GM21786 (cell line): ENCODE measurements at regions not wholly inside any gene's neighbourhood (a gene's known extent, or its start where the extent isn't known, plus 50 kb on each side); places are given as distances from the start of the nearest gene placed in this dataset.

Experiments
- ATAC-seq: cut with Tn5 transposase; IDR thresholded peaks from one replicate; pipeline ENCODE4 v1.9.1; 2021; ENCODE audit not compliant: unreplicated experiment

DNA sequence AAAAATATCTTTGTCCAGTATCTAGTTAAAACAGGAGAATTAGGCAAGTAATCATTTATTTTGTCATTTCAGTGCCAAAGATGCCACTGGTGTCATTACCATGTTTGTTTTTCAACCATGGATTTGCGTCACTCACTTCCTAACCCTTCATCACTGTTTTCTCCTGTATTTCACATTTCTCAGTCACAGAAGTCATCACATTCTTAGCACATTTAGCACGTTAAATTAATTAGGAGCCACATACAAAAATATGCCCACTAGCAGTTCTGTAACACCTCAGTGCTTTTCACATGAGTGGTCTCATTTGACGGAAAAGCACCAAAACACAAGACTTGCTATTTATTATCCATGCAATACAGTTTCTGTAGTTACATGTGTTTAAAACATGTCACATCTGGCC, 546.0 kb downstream of the METTL15 start:
- no peak for ATAC-seq

DNA sequence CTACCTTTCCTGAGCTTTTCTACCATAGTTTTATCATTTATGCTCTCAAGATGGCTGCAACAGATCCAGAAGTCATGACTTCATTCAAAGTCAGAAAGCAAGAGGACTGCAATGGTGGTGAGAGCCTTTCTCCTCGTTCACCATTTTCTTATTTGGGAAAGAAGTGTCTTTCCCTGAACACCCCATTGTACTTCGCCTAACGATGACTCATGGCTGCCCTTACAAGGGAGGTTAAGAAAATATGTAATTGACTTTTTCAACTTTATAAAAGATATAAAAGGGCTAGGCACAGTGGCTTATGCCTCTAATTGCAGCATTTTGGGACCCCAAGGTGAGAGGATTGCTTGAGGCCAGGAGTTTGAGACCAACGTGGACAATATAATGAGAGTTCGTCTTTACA, 541.7 kb downstream of the METTL15 start:
- no peak for ATAC-seq

DNA sequence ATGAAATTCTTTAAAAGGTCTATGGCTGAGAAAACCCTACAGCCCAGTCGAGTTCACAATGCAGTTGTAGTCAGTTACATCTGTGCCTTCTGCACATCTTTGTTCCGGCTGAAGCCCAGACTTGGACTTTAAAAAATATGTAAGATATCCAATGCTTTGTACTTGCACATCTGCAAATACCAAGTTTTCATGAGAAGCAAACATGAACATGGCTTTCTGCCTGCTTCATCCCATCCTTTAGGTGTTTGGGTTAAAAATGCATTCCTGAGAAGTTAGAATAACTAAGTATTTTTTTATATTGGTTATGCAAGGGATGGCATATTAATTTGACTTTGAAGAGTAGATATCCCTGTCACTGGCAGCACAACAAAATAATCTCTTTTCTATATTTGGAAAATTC, 528.4 kb downstream of the METTL15 start:
- ATAC-seq: no peak

GRCh38 chr11:28636033-28636432, 527.8 kb downstream of the METTL15 start:
- no peak for ATAC-seq

- no peak for ATAC-seq
Observed at GRCh38 chr11:28632338-28632737, 524.1 kb downstream of the METTL15 start.

GRCh38 chr11:28631148-28631547, 523.0 kb downstream of the METTL15 start:
- no peak for ATAC-seq

DNA sequence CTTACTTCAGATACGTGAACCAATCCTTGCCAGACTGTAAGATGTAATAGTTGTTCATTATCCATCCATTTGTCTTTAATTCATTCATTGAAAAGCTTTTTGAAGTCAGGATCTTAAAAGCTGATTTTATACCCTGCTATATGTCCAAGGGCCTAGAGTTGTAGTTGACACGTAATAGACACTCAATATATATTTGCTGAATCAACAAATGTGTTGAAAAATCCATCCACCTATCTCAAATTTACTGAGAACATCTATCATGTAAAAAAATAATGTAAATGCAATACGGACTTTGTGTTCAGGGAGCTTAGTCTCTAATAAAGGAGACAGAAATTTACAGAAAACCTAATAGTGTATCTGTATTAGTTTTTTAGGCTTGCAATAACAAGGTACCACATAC, 521.0 kb downstream of the METTL15 start:
- ATAC-seq: no peak

GRCh38 chr11:28628412-28628811, 520.2 kb downstream of the METTL15 start:
- ATAC-seq: no peak

DNA sequence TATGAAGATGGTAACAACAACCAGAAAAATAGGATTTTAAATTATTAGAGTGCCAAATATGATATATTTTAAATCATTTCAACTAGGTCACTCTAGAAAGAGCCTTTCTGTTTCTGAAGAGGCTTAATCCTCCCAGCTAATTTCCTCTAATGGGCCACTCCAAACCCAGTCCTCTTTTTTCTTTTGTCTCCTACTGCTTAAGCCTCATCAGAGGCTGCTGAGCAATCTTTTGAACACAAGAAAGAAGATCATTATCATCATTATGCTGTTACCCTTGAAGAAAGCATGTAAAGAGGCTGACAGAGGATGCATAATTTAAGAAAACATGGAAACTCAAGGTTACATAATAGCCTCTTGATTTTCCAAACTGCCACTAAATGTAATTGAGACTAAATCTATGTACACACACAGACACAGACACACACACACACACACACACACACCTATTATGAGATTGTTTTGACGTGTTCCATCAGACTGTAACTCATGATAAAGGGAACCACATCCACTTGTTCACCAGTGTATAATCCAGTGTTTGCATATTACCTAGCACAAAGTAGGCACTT, 519.6 kb downstream of the METTL15 start:
- ATAC-seq: no peak

DNA sequence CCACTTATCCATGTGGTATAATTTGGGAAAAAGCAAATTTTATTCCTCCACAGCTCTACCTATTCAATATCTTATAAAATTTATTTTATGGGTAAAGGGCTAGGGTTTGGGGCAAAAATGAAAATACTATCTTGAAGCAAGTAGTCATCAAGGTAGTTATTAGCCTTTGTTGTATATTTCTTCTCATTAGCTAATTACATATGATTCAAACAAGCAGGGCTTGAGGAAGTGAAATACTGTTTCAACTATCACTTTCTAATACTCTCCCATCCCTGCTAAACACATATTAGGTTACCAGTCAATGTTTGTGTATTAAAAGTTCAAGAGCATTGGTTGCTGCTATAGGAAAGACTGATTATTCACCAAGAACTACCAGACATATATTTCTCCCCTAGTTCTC, 517.3 kb downstream of the METTL15 start:
- ATAC-seq: no peak

DNA sequence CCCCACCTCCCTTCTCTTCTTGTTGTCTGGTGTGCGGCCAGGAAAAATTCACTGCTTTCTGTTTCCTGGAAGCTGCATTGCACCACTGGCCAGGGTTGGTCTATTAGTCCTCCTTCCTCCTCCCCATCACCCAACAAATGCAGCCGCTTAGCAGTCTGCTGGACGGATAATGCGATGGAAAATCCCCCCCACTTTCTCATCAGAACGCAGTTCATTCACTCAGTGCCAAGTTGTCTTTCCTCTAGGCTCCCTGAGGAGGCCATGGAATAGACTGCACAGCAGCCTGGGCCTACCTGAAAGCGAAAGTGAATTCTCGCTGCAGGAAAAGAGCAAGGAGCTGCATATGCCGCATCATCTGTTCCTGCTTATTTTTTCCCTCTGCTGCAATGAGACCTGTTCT, 513.6 kb downstream of the METTL15 start:
- ATAC-seq: no peak

- ATAC-seq: no peak
Observed at GRCh38 chr11:28619846-28620540, 511.8 kb downstream of the METTL15 start.

GRCh38 chr11:28618416-28618815, 510.2 kb downstream of the METTL15 start:
- ATAC-seq: no peak

DNA sequence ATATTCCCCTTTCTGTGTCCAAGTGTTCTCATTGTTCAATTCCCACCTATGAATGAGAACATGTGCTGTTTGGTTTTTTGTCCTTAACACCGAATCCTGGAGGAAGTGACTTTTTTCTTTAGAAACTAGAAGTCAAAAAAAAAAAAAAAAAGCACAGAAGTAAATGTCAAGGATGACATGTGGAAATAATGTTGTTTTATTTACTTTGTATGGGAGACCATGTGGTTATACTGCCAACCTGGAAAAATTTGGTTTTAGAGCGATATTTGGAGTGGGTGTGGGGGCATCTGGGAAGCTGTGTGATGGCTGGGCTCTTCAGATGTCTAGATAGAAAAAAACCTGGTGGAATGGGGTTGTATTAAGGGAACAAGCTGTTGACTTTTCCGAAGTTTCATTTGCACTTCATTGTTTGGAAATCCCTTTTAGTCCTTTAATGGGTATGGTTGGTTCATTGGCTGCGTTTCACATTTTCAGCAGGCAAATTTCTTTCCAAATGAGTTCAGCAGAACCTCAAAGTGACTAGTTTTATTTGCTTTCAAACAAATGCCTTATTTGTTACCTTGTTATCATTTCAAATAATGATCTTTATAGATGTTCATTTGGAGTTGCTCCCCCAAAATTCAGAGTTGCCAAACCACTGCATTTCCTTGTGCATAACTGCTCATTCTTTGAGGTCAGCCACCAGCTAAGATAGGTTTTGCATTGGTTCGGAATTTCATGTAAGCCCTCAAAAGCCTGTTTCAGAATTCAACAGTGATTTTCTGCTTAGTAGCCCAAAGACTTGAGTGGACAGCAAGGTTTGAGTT, 508.2 kb downstream of the METTL15 start:
- ATAC-seq: no peak

DNA sequence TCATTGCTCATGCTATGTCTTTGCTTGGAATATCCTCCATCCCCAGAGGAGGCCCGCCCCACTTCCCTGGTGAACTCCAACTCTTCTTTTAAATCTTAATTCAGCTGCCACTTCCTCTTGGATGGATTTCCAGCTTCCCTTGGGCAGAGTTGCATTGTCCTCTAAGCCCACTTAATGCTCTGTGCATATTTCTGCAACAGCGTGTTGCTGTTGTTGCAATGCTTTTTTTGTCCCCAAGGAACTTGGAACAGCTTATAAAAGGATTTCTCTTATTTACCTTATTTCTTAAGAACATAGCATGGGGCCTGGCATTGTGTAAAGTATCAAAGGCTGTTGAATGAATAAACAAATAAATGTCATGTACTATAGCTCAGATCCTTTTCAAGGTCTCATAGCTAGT, 507.4 kb downstream of the METTL15 start:
- ATAC-seq: no peak

DNA sequence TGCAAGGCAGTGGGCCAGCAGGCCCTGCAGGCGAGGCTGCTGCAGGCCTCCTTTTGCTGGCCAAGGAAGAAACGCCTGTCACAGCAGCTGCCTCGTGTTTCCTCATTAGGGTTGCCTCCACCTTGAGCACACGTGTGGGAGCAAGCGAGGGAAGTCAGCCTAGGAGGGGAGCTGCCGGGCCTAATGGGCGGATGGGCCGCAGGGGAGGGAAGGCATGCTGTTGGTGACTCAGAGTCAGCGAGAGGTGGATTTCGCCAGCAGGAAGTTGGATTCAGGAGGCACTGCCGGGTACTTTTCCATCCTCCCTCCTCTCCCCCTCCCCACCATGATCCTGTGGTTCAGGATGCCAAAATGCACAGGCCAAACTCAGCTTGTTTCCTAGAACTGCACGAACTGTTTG, 498.7 kb downstream of the METTL15 start:
- no peak for ATAC-seq

GRCh38 chr11:28599656-28600055, 491.5 kb downstream of the METTL15 start:
- no peak for ATAC-seq

DNA sequence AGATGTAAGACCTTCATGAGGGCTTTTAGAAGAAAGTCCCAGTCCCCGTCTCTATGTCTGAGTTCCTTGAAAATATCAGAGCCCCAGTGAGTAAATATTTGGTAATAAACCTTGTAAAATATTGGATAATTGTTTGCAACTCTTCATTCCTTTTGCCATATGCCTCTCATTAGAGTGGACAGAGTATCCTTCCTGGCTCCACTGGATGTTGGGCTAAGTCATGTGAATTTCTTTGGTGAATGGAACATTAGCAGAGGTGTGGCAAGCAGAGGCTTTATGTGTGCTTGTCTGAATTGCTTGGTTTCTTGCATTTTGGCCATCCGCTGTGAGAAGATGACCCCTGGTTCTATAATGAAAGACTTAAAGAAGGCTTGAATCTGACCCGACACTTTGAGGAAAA, 490.3 kb downstream of the METTL15 start:
- no peak for ATAC-seq

GRCh38 chr11:28596816-28597215, 488.6 kb downstream of the METTL15 start:
- no peak for ATAC-seq

- no peak for ATAC-seq
Observed at GRCh38 chr11:28592141-28592540, 484.0 kb downstream of the METTL15 start.

GRCh38 chr11:28584992-28585391, 476.8 kb downstream of the METTL15 start:
- ATAC-seq: no peak

DNA sequence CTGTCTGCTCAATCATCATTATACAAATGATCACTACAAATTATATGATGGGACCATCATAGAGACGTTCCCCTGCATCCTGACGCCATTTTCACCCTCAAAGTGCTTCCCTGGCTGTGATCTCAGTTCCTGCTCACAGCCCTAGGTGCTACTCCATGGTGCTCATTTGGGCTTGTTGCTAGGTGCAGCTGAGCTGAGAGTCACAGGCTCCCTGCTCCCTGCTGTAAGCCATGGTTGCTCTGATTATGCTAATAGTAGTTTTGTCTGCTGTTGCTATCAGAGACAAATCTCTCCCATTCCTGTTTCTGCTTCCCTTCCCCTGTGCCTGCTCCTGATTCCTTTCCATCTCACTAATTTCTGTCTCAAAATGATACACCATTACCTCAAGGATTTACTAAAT, 474.3 kb downstream of the METTL15 start:
- no peak for ATAC-seq
